HepG2 (cell line): ENCODE measurements at regions not wholly inside any gene's neighbourhood (a gene's known extent, or its start where the extent isn't known, plus 50 kb on each side); places are given as distances from the start of the nearest gene placed in this dataset.

Experiments used
- CCAR2 ChIP-seq: fragments of 200-400 bp; formaldehyde crosslinking; optimal IDR thresholded peaks from 2 replicates; pipeline ENCODE3; 2018; ENCODE audit warnings: low read depth, mild to moderate bottlenecking, low read length, moderate library complexity
- ELF1 ChIP-seq: sonication (generic); formaldehyde crosslinking; IDR thresholded peaks from 2 replicates; pipeline ENCODE4 v1.4.0; 2020; ENCODE audit warnings: missing genetic modification reagents
- FOSL1 ChIP-seq: sonication (generic); formaldehyde crosslinking; IDR thresholded peaks from 2 replicates; pipeline ENCODE4 v1.9.0; 2021; ENCODE audit warnings: missing genetic modification reagents, borderline replicate concordance
- KDM2A ChIP-seq: sonication (generic); formaldehyde crosslinking; IDR thresholded peaks from 2 replicates; pipeline ENCODE4 v1.4.0; 2020; ENCODE audit warnings: low read depth, missing genetic modification reagents, borderline replicate concordance
- MIER2 ChIP-seq: IDR thresholded peaks from 2 replicates; pipeline ENCODE4 v1.6.1; 2016; ENCODE audit warnings: missing biosample characterization, missing genetic modification reagents
- MYNN ChIP-seq: sonication (generic); formaldehyde crosslinking; IDR thresholded peaks from 2 replicates; pipeline ENCODE4 v1.4.0; 2020; ENCODE audit warnings: mild to moderate bottlenecking, low read depth, missing genetic modification reagents
- NR2F6 ChIP-seq, 2 experiments: IDR thresholded peaks; 2 replicates each; pipeline ENCODE4 v1.6.1; 2016; ENCODE audit warnings: antibody characterized with exemption in 1 of 2, mild to moderate bottlenecking in 1 of 2
- SMARCE1 ChIP-seq: fragments of 450-650 bp; IDR thresholded peaks from 2 replicates; pipeline ENCODE4 v1.6.1; 2017; ENCODE audit warnings: borderline replicate concordance
- SP1 ChIP-seq, 2 experiments: fragments of 450-650 bp in 1 of 2; sonication (generic) in 1 of 2; formaldehyde crosslinking in 1 of 2; IDR thresholded peaks; 2 replicates each; pipeline versions ENCODE4 v1.4.0 to v1.6.1; 2016 to 2020; ENCODE audit warnings: missing genetic modification reagents in 1 of 2
- WIZ ChIP-seq: sonication (generic); formaldehyde crosslinking; IDR thresholded peaks from 2 replicates; pipeline ENCODE4 v1.5.1; 2020; ENCODE audit warnings: mild to moderate bottlenecking, missing genetic modification reagents
- ZBTB42 ChIP-seq: sonication (generic); formaldehyde crosslinking; IDR thresholded peaks from 2 replicates; pipeline ENCODE4 v1.5.0; 2020; ENCODE audit warnings: mild to moderate bottlenecking, missing genetic modification reagents
- ZC3H4 ChIP-seq: sonication (generic); formaldehyde crosslinking; IDR thresholded peaks from 2 replicates; pipeline ENCODE4 v1.4.0; 2020; ENCODE audit warnings: missing genetic modification reagents, borderline replicate concordance
- ZFP36L1 ChIP-seq: sonication (generic); formaldehyde crosslinking; IDR thresholded peaks from 2 replicates; pipeline ENCODE4 v1.8.0; 2022; ENCODE audit warnings: mild to moderate bottlenecking, missing genetic modification reagents, moderate library complexity
- ZNF143 ChIP-seq: sonication (generic); formaldehyde crosslinking; IDR thresholded peaks from 2 replicates; pipeline ENCODE4 v1.4.0; 2020; ENCODE audit warnings: missing genetic modification reagents
- ZNF17 ChIP-seq: sonication (generic); formaldehyde crosslinking; IDR thresholded peaks from 2 replicates; pipeline ENCODE4 v1.5.0; 2020; ENCODE audit warnings: mild to moderate bottlenecking, missing genetic modification reagents
- ZNF496 ChIP-seq: sonication (generic); formaldehyde crosslinking; IDR thresholded peaks from 2 replicates; pipeline ENCODE4 v1.8.1; 2023; ENCODE audit warnings: mild to moderate bottlenecking, moderate library complexity, missing genetic modification reagents; ENCODE audit not compliant: insufficient replicate concordance
- ZNF577 ChIP-seq: sonication (generic); formaldehyde crosslinking; IDR thresholded peaks from 2 replicates; pipeline ENCODE4 v1.4.0; 2020; ENCODE audit warnings: mild to moderate bottlenecking, low read depth, missing genetic modification reagents, borderline replicate concordance
- ZNF703 ChIP-seq: sonication (generic); formaldehyde crosslinking; IDR thresholded peaks from 2 replicates; pipeline ENCODE4 v1.5.1; 2020; ENCODE audit warnings: missing genetic modification reagents, mild to moderate bottlenecking, moderate library complexity, borderline replicate concordance
- TF ChIP-seq, protein P1 (sequence below): sonication (generic); formaldehyde crosslinking; IDR thresholded peaks from 2 replicates; pipeline ENCODE4 v1.8.1; 2023; ENCODE audit warnings: missing genetic modification reagents, inconsistent platforms, borderline replicate concordance
- TF ChIP-seq, protein P2 (sequence below): sonication (generic); formaldehyde crosslinking; conservative IDR thresholded peaks from 2 replicates; pipeline ENCODE4 v1.4.0; 2020; ENCODE audit warnings: missing genetic modification reagents
- TF ChIP-seq, protein P3 (sequence below): sonication (generic); formaldehyde crosslinking; IDR thresholded peaks from 2 replicates; pipeline ENCODE4 v1.4.0; 2020; ENCODE audit warnings: missing genetic modification reagents
- TF ChIP-seq, protein P4 (sequence below): sonication (generic); formaldehyde crosslinking; conservative IDR thresholded peaks from 2 replicates; pipeline ENCODE4 v1.4.0; 2020; ENCODE audit warnings: missing genetic modification reagents

DNA sequence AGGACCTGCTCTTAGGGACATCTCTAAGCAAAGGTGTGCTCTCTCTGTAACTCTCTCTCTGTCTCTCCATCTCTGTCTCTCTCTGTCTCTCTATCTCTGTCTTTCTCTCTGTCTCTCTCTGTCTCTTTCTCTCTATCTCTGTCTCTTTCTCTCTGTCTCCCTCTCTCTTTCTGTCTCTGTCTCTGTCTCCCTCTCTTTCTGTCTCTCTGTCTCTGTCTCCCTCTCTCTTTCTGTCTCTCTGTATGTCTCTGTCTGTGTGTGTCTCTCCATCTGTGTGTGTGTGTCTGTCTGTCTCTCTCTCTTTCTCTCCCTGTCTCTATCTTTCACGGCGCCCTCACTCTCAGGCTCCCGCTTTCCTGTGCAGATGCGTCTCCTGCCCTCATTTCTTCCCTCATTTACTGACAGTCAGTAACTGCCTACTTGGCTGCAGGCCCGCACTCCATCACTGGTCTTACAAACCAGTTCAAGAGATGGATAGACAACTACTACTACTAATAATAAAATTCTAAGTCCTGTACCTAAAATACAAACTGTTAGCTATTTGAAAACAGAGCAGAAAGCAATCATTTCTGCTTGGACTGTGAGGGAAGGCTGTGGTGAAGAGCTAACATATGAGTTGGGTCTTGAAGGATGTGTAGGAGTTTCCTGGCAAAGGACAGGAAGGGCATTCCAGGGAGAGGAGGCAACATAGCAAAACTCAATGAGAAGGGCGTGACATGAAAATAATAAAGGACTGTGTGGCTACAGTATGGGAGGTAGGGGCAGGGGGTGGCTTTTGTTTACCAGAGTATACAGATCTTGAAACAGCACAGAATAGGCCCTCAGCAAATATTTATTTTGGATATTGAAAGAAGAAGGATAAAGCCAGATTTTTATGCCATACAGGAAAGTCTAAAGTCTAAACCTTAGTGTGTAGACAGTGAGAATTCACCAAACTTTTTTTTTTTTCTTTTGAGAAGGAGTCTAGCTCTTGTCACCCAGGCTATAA is 67.8 kb upstream of the TAB2 start (continued):
- TF ChIP-seq, protein P1, sequence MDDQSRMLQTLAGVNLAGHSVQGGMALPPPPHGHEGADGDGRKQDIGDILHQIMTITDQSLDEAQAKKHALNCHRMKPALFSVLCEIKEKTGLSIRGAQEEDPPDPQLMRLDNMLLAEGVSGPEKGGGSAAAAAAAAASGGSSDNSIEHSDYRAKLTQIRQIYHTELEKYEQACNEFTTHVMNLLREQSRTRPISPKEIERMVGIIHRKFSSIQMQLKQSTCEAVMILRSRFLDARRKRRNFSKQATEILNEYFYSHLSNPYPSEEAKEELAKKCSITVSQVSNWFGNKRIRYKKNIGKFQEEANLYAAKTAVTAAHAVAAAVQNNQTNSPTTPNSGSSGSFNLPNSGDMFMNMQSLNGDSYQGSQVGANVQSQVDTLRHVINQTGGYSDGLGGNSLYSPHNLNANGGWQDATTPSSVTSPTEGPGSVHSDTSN (CRISPR knock-in tag), result no peak
- TF ChIP-seq ZNF17 (CRISPR knock-in tag), result no peak
- no peak for TF ChIP-seq ZNF496 (CRISPR knock-in tag)
- TF ChIP-seq ZFP36L1 (CRISPR knock-in tag), result no peak
- TF ChIP-seq SMARCE1, result no peak
- no peak for TF ChIP-seq ELF1 (CRISPR knock-in tag)
- TF ChIP-seq, protein P2, sequence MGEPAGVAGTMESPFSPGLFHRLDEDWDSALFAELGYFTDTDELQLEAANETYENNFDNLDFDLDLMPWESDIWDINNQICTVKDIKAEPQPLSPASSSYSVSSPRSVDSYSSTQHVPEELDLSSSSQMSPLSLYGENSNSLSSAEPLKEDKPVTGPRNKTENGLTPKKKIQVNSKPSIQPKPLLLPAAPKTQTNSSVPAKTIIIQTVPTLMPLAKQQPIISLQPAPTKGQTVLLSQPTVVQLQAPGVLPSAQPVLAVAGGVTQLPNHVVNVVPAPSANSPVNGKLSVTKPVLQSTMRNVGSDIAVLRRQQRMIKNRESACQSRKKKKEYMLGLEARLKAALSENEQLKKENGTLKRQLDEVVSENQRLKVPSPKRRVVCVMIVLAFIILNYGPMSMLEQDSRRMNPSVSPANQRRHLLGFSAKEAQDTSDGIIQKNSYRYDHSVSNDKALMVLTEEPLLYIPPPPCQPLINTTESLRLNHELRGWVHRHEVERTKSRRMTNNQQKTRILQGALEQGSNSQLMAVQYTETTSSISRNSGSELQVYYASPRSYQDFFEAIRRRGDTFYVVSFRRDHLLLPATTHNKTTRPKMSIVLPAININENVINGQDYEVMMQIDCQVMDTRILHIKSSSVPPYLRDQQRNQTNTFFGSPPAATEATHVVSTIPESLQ (CRISPR knock-in tag), result no peak
- no peak for TF ChIP-seq MYNN (CRISPR knock-in tag)
- TF ChIP-seq, protein P3, sequence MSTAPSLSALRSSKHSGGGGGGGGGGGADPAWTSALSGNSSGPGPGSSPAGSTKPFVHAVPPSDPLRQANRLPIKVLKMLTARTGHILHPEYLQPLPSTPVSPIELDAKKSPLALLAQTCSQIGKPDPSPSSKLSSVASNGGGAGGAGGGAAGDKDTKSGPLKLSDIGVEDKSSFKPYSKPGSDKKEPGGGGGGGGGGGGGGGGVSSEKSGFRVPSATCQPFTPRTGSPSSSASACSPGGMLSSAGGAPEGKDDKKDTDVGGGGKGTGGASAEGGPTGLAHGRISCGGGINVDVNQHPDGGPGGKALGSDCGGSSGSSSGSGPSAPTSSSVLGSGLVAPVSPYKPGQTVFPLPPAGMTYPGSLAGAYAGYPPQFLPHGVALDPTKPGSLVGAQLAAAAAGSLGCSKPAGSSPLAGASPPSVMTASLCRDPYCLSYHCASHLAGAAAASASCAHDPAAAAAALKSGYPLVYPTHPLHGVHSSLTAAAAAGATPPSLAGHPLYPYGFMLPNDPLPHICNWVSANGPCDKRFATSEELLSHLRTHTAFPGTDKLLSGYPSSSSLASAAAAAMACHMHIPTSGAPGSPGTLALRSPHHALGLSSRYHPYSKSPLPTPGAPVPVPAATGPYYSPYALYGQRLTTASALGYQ, result no peak
- no peak for TF ChIP-seq KDM2A (CRISPR knock-in tag)
- TF ChIP-seq ZBTB42 (CRISPR knock-in tag), result no peak
- TF ChIP-seq CCAR2, result no peak
- TF ChIP-seq ZNF577 (CRISPR knock-in tag), result no peak
- no peak for TF ChIP-seq FOSL1 (CRISPR knock-in tag)
- TF ChIP-seq SP1 (IDR thresholded peaks at IDR 0.05), result no peak
- TF ChIP-seq SP1 (CRISPR knock-in tag; IDR thresholded peaks at IDR 0.05), result no peak
- no peak for TF ChIP-seq MIER2
- no peak for TF ChIP-seq ZC3H4
- no peak for TF ChIP-seq NR2F6 (IDR thresholded peaks at IDR 0.05)
- 0 out of 2 replicates have a peak, but pooled peaks have one; percentile 21 for TF ChIP-seq NR2F6 (CRISPR knock-in tag; IDR thresholded peaks at IDR 0.05)
- no peak for TF ChIP-seq ZNF143 (CRISPR knock-in tag)
- TF ChIP-seq WIZ, result no peak
- TF ChIP-seq, protein P4, sequence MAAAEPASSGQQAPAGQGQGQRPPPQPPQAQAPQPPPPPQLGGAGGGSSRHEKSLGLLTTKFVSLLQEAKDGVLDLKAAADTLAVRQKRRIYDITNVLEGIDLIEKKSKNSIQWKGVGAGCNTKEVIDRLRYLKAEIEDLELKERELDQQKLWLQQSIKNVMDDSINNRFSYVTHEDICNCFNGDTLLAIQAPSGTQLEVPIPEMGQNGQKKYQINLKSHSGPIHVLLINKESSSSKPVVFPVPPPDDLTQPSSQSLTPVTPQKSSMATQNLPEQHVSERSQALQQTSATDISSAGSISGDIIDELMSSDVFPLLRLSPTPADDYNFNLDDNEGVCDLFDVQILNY (CRISPR knock-in tag), result no peak
- no peak for TF ChIP-seq ZNF703 (CRISPR knock-in tag)
